SK-N-SH treated with all-trans-retinoic acid at 6 μM for 48 hours (cell line): ENCODE measurements at regions not wholly inside any gene's neighbourhood (a gene's known extent, or its start where the extent isn't known, plus 50 kb on each side); places are given as distances from the start of the nearest gene placed in this dataset.

ENCODE experiments used
- ATAC-seq: fragments of 200-7000 bp; cut with Tn5 transposase; 3 replicates; pipeline ENCODE4 v1.9.1; 2020; ENCODE audit warnings: mild to moderate bottlenecking, moderate library complexity
- ESRRG ChIP-seq: fragments of 250-450 bp; sonication (Bioruptor Pico); IDR thresholded peaks from 2 replicates; pipeline ENCODE4 v1.6.1; 2021; ENCODE audit warnings: mild to moderate bottlenecking
- OSR1 ChIP-seq: fragments of 250-450 bp; sonication (Bioruptor Pico); IDR thresholded peaks from 2 replicates; pipeline ENCODE4 v1.8.0; 2022; ENCODE audit warnings: moderate library complexity, mild to moderate bottlenecking, inconsistent platforms
- PPARA ChIP-seq: fragments of 250-450 bp; sonication (Bioruptor Pico); IDR thresholded peaks from 2 replicates; pipeline ENCODE4 v1.5.0; 2020; ENCODE audit warnings: mild to moderate bottlenecking, borderline replicate concordance
- RARB ChIP-seq: fragments of 250-450 bp; sonication (Bioruptor Pico); IDR thresholded peaks from 2 replicates; pipeline ENCODE4 v1.8.0; 2021; ENCODE audit warnings: mild to moderate bottlenecking, moderate library complexity
- SNAI2 ChIP-seq: fragments of 250-450 bp; sonication (Bioruptor Pico); IDR thresholded peaks from 2 replicates; pipeline ENCODE4 v1.5.0; 2020; ENCODE audit warnings: mild to moderate bottlenecking, moderate library complexity
- TCF4 ChIP-seq: fragments of 250-450 bp; sonication (Bioruptor Pico); IDR thresholded peaks from 2 replicates; pipeline ENCODE4 v1.8.0; 2021; ENCODE audit warnings: mild to moderate bottlenecking, moderate library complexity, borderline replicate concordance
- TOX ChIP-seq: fragments of 250-450 bp; sonication (Bioruptor Pico); IDR thresholded peaks from 2 replicates; pipeline ENCODE4 v1.8.0; 2021; ENCODE audit warnings: mild to moderate bottlenecking, moderate library complexity, borderline replicate concordance
- ZC3H10 ChIP-seq: fragments of 250-450 bp; sonication (Bioruptor Pico); IDR thresholded peaks from 2 replicates; pipeline ENCODE4 v1.5.1; 2021; ENCODE audit warnings: mild to moderate bottlenecking, moderate library complexity
- ZFP3 ChIP-seq: fragments of 250-450 bp; sonication (Bioruptor Pico); IDR thresholded peaks from 2 replicates; pipeline ENCODE4 v1.5.0; 2020; ENCODE audit warnings: mild to moderate bottlenecking, moderate library complexity
- ZFP30 ChIP-seq: fragments of 450-650 bp; formaldehyde crosslinking; IDR thresholded peaks from 2 replicates; pipeline ENCODE4 v1.5.0; 2022; ENCODE audit warnings: mild to moderate bottlenecking, moderate library complexity
- ZNF565 ChIP-seq: fragments of 450-650 bp; formaldehyde crosslinking; conservative IDR thresholded peaks from 2 replicates; pipeline ENCODE4 v1.5.0; 2020; ENCODE audit warnings: low read depth, mild to moderate bottlenecking, moderate library complexity
- ZNF8 ChIP-seq: fragments of 450-650 bp; formaldehyde crosslinking; IDR thresholded peaks from 2 replicates; pipeline ENCODE4 v1.5.0; 2020; ENCODE audit warnings: mild to moderate bottlenecking, moderate library complexity
- TF ChIP-seq, protein P1 (sequence below): fragments of 250-450 bp; sonication (Bioruptor Pico); IDR thresholded peaks from 2 replicates; pipeline ENCODE4 v1.5.0; 2020; ENCODE audit warnings: mild to moderate bottlenecking, moderate library complexity
- TF ChIP-seq, protein P2 (sequence below): fragments of 250-450 bp; sonication (Bioruptor Pico); IDR thresholded peaks from 2 replicates; pipeline ENCODE4 v1.8.0; 2020; ENCODE audit warnings: mild to moderate bottlenecking, moderate library complexity, borderline replicate concordance
- TF ChIP-seq, protein P3 (sequence below): fragments of 250-450 bp; sonication (Bioruptor Pico); IDR thresholded peaks from 2 replicates; pipeline ENCODE4 v1.5.1; 2021; ENCODE audit warnings: mild to moderate bottlenecking, moderate library complexity

DNA sequence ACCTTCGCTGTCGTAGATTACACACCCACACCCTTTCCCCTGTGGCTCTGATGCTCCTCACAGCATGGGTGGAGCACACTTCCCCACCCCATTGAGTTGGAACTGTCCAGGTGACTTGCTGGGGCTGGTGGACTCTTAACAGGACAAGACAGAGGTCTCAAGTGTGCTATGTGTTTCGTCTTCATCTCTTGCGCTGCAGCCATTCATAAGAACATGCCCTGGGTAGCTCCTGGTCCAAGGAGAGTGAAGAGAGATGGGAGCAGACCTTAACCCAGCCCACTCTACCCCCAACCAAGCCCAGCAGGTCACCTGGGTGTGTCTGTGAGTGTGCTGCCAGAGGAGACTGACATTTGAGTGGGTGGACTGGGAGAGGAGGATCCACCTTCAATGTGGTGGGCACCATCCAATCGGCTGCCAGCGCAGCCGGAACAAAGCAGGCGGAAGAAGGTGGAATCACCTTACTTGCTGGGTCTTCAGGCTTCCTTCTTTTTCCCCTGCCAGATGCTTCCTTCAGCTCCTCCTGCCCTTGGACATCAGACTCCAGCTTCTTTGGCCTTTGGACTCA, 112.4 kb downstream of the HTR5A start:
- no peak for TF ChIP-seq ZNF565
- no peak for ATAC-seq

DNA sequence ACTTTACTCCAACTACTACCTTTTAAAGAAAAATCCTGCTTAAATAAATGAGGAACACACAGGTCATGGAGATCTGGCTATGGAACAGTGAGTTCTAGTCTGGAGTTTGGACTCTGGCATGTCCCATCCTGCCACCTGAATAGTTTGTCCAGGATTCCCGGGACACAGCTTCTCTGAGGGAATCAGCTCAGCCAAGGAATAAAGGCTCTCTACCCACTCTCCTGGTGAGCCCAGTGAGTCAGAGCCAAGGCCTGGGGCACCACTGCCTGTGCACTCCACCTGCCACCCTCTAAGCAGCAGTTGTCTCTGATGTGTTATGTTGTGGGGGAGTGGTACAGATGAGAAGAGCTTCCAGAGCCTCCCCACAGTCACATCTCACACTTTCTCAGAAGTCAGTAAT, 113.5 kb downstream of the HTR5A start:
- TF ChIP-seq OSR1 (CRISPR knock-in tag) (no peak), RARB (CRISPR knock-in tag) (no peak), SNAI2 (no peak), PPARA (CRISPR knock-in tag) (no peak), ESRRG (no peak), ZFP3 (CRISPR knock-in tag) (no peak)
- TF ChIP-seq, protein P1, sequence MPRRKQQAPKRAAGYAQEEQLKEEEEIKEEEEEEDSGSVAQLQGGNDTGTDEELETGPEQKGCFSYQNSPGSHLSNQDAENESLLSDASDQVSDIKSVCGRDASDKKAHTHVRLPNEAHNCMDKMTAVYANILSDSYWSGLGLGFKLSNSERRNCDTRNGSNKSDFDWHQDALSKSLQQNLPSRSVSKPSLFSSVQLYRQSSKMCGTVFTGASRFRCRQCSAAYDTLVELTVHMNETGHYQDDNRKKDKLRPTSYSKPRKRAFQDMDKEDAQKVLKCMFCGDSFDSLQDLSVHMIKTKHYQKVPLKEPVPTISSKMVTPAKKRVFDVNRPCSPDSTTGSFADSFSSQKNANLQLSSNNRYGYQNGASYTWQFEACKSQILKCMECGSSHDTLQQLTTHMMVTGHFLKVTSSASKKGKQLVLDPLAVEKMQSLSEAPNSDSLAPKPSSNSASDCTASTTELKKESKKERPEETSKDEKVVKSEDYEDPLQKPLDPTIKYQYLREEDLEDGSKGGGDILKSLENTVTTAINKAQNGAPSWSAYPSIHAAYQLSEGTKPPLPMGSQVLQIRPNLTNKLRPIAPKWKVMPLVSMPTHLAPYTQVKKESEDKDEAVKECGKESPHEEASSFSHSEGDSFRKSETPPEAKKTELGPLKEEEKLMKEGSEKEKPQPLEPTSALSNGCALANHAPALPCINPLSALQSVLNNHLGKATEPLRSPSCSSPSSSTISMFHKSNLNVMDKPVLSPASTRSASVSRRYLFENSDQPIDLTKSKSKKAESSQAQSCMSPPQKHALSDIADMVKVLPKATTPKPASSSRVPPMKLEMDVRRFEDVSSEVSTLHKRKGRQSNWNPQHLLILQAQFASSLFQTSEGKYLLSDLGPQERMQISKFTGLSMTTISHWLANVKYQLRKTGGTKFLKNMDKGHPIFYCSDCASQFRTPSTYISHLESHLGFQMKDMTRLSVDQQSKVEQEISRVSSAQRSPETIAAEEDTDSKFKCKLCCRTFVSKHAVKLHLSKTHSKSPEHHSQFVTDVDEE (CRISPR knock-in tag): no peak
- TF ChIP-seq, protein P2, sequence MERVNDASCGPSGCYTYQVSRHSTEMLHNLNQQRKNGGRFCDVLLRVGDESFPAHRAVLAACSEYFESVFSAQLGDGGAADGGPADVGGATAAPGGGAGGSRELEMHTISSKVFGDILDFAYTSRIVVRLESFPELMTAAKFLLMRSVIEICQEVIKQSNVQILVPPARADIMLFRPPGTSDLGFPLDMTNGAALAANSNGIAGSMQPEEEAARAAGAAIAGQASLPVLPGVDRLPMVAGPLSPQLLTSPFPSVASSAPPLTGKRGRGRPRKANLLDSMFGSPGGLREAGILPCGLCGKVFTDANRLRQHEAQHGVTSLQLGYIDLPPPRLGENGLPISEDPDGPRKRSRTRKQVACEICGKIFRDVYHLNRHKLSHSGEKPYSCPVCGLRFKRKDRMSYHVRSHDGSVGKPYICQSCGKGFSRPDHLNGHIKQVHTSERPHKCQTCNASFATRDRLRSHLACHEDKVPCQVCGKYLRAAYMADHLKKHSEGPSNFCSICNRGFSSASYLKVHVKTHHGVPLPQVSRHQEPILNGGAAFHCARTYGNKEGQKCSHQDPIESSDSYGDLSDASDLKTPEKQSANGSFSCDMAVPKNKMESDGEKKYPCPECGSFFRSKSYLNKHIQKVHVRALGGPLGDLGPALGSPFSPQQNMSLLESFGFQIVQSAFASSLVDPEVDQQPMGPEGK (CRISPR knock-in tag): no peak
- ATAC-seq: no peak

DNA sequence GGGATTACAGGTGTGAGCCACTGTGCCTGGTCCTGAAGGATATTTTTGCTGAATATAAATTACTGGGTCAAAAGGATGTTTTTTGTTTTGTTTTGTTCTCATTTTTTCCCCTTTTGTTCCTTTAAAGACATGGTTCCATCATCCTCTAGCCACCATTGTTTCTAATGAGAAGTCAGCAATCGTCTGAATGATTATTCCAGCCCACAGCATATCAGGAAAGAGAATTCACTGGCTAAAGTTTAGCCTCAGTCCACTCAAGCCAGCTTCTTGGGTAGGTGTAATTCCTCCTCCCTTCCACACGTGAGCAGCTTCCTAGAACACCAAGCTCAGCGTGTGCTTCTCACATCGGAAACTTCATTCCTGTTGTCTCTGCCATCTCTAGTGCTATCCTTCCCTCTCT, 112.8 kb upstream of the INSIG1 start:
- TF ChIP-seq TOX (CRISPR knock-in tag) (no peak), ESRRG (no peak)
- TF ChIP-seq, all 23 proteins: peak for 0
- ATAC-seq: no peak

DNA sequence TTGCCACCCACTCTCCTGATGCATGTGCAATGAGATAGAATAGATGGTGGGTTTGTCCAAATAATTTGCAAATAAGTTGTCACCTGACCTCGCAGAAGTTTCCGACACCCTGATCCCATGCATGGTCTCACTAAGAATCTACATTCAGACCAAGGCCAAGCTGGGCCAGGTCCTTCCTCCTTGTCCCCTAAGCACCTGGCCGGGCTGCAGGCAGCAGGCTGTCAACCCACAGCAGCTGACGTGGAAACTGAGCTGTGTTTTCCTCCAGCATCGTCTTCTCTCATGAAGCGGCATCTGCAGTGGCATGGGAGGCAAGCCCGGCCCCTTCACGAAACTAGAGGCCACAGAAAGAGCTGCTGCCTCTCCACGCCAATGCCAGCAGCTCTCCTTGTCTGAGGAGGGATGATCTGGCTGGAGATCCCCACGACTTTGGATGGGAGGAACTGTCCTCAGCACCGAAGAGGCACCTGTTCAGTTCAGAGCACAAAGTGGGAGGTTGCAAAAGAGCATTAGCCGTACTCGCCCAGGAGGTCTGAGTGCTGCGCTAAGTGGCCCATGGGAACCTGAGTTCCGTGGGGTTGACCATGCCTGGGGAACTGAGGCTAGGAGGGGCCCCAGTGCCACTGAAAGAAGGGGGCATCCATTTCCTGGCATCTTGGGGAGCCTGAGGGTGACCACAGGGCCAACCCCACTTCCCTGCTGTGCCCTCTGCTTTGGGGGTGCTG, 110.5 kb upstream of the INSIG1 start:
- no peak for ATAC-seq
- no peak for TF ChIP-seq TCF4
- TF ChIP-seq SNAI2: no peak
- TF ChIP-seq ZFP30: no peak
- TF ChIP-seq ZFP3 (CRISPR knock-in tag): no peak
- no peak for TF ChIP-seq OSR1 (CRISPR knock-in tag)
- TF ChIP-seq TOX (CRISPR knock-in tag): no peak
- TF ChIP-seq ZNF8 (CRISPR knock-in tag): no peak
- TF ChIP-seq, protein P2 (CRISPR knock-in tag): no peak
- TF ChIP-seq, protein P3, sequence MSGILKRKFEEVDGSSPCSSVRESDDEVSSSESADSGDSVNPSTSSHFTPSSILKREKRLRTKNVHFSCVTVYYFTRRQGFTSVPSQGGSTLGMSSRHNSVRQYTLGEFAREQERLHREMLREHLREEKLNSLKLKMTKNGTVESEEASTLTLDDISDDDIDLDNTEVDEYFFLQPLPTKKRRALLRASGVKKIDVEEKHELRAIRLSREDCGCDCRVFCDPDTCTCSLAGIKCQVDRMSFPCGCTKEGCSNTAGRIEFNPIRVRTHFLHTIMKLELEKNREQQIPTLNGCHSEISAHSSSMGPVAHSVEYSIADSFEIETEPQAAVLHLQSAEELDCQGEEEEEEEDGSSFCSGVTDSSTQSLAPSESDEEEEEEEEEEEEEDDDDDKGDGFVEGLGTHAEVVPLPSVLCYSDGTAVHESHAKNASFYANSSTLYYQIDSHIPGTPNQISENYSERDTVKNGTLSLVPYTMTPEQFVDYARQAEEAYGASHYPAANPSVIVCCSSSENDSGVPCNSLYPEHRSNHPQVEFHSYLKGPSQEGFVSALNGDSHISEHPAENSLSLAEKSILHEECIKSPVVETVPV (CRISPR knock-in tag): no peak
- TF ChIP-seq ZC3H10 (CRISPR knock-in tag): no peak
- TF ChIP-seq, protein P1 (CRISPR knock-in tag): no peak
